Vagina (tissue), 2 donors: ENCODE measurements at regions not wholly inside any gene's neighbourhood (a gene's known extent, or its start where the extent isn't known, plus 50 kb on each side); places are given as distances from the start of the nearest gene placed in this dataset.
"Not testable (repeated sequence)": the region's sequence is repeated elsewhere in the genome, so short reads cannot be mapped to it uniquely, and the experiment has no call there.

Source experiments
- DNase-seq, 2 donors: peaks; one replicate each; pipeline ENCODE4 v3.0.0-alpha.2; 2017; ENCODE audit errors: extremely low spot score in 2 of 2
- H3K27ac ChIP-seq: fragments of 200-600 bp; sonication (generic); one replicate; pipeline ENCODE4 v1.5.1; 2019
- H3K27me3 ChIP-seq: fragments of 200-600 bp; sonication (generic); one replicate; pipeline ENCODE4 v1.5.1; 2019
- H3K36me3 ChIP-seq, 2 donors: fragments of 200-600 bp; sonication (generic); one replicate each; pipeline ENCODE4 v1.5.1; 2017 to 2019
- H3K4me1 ChIP-seq: fragments of 200-600 bp; sonication (generic); one replicate; pipeline ENCODE4 v1.5.1; 2019
- H3K4me3 ChIP-seq, 2 donors: fragments of 200-600 bp; sonication (generic); 1 replicate in 1 of 2; 2 replicates in 1 of 2; pipeline ENCODE4 v1.5.1; 2016 to 2019
- H3K9me3 ChIP-seq: fragments of 200-600 bp; sonication (generic); one replicate; pipeline ENCODE4 v1.5.1; 2019
- POLR2A ChIP-seq, 2 donors: fragments of 450-650 bp; IDR thresholded peaks; one replicate each; pipeline ENCODE4 v1.6.1; 2017; ENCODE audit warnings: antibody characterized with exemption in 2 of 2, mild to moderate bottlenecking in 2 of 2, moderate library complexity in 2 of 2
- POLR2AphosphoS5 ChIP-seq, 2 donors: sonication (generic); formaldehyde crosslinking; IDR thresholded peaks; one replicate each; pipeline ENCODE4 v1.9.0; 2017; ENCODE audit warnings: antibody characterized with exemption in 2 of 2, mild to moderate bottlenecking in 2 of 2, low read depth in 1 of 2; ENCODE audit not compliant: insufficient read depth in 1 of 2
- intact Hi-C: fragments of 100-400 bp; cut with DNase I; formaldehyde crosslinking; loops from one replicate; pipeline ENCODE4 v1.15.1; 2023
- TF ChIP-seq, protein P1 (sequence below), 3 experiments: fragments of 450-650 bp in 2 of 3; fragments of 200-600 bp in 1 of 3; sonication (generic) in 1 of 3; IDR thresholded peaks; one replicate each; pipeline ENCODE4 v1.5.1; 2017 to 2019; ENCODE audit warnings: antibody characterized with exemption in 3 of 3, mild to moderate bottlenecking in 2 of 3, moderate library complexity in 2 of 3

DNA sequence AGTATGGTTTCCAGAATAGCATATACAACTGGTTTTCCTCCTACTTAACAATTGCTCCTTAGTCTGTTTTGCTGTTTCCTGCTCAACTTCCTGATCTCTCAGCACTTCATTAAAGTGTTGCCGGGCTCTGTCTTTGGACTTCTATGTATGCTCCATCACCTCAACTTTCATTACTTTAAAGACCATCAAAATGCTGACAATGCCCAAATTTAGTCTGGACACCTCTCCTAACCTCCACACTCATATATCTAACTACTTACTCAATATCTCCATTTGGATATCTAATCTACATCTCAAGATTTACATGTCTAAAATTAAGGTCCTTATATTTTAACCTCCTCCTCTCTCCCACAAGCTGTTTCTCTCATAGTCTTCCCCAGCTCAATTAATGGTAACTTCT is 54.4 kb upstream of the LGR5 start:
- intact Hi-C loops: loop anchor here (10.0 kb wide), 1 partner anchor 650 kb away; no protein-coding TSS in a partner anchor
- H3K27me3 ChIP-seq: no peaks in the 10 kb centered on the region
- DNase-seq: no peak
- H3K4me1 ChIP-seq: no peaks in the 10 kb centered on the region
- H3K36me3 ChIP-seq: no peaks in the 10 kb centered on the region
- no peak for TF ChIP-seq POLR2A (IDR thresholded peaks at IDR 0.05)
- TF ChIP-seq POLR2AphosphoS5 (IDR thresholded peaks at IDR 0.05; ENCODE audit: insufficient read depth in 1 of 2, low read depth in 1 of 2): no peak
- TF ChIP-seq, protein P1, sequence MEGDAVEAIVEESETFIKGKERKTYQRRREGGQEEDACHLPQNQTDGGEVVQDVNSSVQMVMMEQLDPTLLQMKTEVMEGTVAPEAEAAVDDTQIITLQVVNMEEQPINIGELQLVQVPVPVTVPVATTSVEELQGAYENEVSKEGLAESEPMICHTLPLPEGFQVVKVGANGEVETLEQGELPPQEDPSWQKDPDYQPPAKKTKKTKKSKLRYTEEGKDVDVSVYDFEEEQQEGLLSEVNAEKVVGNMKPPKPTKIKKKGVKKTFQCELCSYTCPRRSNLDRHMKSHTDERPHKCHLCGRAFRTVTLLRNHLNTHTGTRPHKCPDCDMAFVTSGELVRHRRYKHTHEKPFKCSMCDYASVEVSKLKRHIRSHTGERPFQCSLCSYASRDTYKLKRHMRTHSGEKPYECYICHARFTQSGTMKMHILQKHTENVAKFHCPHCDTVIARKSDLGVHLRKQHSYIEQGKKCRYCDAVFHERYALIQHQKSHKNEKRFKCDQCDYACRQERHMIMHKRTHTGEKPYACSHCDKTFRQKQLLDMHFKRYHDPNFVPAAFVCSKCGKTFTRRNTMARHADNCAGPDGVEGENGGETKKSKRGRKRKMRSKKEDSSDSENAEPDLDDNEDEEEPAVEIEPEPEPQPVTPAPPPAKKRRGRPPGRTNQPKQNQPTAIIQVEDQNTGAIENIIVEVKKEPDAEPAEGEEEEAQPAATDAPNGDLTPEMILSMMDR (IDR thresholded peaks at IDR 0.05): no peak
- no peak overlapping the region for H3K27ac ChIP-seq
- no peak overlapping the region for H3K4me3 ChIP-seq
- no peaks in the 10 kb centered on the region for H3K9me3 ChIP-seq

DNA sequence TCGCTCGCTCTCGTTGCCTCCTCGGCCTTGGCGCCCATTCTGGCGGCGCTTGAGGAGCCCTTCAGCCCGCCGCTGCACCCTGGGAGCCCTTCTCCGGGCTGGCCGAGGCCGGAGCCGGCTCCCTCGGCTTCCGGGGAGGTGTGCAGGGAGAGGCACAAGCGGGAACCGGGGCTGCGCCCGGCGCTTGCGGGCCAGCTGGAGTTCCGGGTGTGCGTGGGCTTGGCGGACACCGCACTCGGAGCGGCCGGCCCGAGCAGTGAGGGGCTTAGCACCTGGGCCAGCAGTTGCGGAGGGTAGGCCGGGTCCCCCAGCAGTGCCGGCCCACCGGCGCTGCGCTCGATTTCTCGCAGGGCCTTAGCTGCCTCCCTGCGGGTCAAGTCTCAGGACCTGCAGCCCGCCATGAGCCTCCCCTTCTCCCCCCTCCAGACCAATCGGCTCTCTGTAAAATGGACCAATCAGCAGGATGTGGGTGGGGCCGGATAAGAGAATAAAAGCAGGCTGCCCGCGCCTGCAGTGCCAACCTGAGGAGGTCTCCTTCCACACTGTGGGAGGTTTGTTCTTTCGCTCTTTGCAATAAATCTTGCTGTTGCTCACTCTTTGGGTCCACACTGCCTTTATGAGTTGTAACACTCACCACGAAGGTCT is 62.8 kb upstream of the LGR5 start:
- intact Hi-C loops, H3K4me1 ChIP-seq: not testable (repeated sequence)

DNA sequence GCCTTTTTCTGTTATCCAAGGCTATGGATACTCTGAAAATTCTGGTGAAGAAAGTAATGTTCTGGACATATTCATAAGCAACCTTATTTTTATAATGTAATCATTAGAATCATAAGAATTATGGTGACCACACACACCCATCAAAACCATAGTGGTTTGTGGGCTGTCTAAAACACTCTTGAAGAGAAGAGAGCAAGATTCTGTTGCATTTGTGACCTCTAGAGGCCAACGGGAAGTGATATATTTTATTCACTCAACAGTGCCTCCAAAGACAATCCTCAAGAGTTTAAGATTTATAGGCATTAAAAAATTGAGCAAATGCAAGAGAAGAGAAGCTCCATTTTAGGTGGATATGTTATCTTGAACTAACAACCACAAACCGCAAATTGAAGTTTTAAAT is 68.5 kb upstream of the LGR5 start:
- Histone ChIP-seq H3K9me3 (no peaks in the 10 kb centered on the region), H3K27ac (no peak overlapping the region), H3K4me3 (no peak overlapping the region), H3K36me3 (no peaks in the 10 kb centered on the region), H3K27me3 (no peaks in the 10 kb centered on the region), H3K4me1 (no peaks in the 10 kb centered on the region)
- no peak for DNase-seq
- TF ChIP-seq POLR2A (IDR thresholded peaks at IDR 0.05): no peak
- TF ChIP-seq, protein P1 (IDR thresholded peaks at IDR 0.05): no peak
- intact Hi-C loops: no loop called here

More for the DNA sequence above, 62.8 kb upstream of the LGR5 start:
- H3K4me3 ChIP-seq, H3K36me3 ChIP-seq, H3K27me3 ChIP-seq, DNase-seq, H3K9me3 ChIP-seq, H3K27ac ChIP-seq: not testable (repeated sequence)

DNA sequence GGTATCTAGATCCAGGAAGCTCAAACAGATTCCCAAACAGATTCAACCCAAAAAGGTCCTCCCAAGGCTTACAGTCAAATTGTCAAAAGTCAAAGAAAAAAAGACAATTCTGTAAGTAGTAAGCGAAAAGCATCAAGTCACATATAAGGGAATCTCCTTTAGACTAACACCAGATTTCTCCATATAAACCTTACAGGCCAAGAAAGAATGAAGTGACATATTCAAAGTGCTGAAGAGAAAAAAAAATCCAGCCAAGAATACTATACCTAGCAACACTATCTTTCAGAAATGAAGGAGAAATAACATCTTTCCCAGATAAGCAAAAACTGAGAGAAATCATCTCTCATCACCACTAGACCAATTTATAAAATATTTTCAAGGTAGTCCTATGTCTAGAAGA is 79.6 kb upstream of the LGR5 start:
- no peak overlapping the region for H3K4me3 ChIP-seq
- no peaks in the 10 kb centered on the region for H3K4me1 ChIP-seq
- no peaks in the 10 kb centered on the region for H3K36me3 ChIP-seq
- H3K9me3 ChIP-seq: no peaks in the 10 kb centered on the region
- DNase-seq: no peak
- intact Hi-C loops: no loop called here
- H3K27me3 ChIP-seq: no peaks in the 10 kb centered on the region
- TF ChIP-seq, protein P1 (IDR thresholded peaks at IDR 0.05): no peak
- no peak for TF ChIP-seq POLR2A (IDR thresholded peaks at IDR 0.05)
- TF ChIP-seq POLR2AphosphoS5 (IDR thresholded peaks at IDR 0.05; ENCODE audit: insufficient read depth in 1 of 2, low read depth in 1 of 2): no peak
- no peak overlapping the region for H3K27ac ChIP-seq

DNA sequence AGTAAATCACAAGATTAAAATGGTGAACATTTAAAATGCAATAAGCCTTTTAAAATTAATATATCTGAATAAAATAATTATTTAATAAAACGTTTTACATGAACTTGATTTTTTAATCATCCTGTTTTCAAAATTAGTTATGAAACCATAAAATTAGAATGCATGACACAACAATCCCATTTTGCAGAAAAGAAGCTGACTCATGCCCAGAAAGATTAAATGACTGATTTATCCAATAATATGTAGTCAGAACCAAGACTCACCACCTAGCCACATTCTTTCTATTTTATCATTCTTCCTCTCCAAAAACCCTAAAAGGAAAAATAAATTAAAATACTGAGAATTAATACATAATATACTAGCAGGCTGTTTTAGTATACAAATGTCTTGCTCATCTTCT is 83.0 kb upstream of the LGR5 start:
- Histone ChIP-seq H3K27me3 (no peaks in the 10 kb centered on the region), H3K4me1 (no peaks in the 10 kb centered on the region), H3K27ac (no peak overlapping the region), H3K36me3 (no peaks in the 10 kb centered on the region), H3K9me3 (no peaks in the 10 kb centered on the region), H3K4me3 (no peak overlapping the region)
- no peak for DNase-seq
- intact Hi-C loops: no loop called here
- no peak for TF ChIP-seq POLR2A (IDR thresholded peaks at IDR 0.05)
- TF ChIP-seq POLR2AphosphoS5 (IDR thresholded peaks at IDR 0.05; ENCODE audit: insufficient read depth in 1 of 2, low read depth in 1 of 2): no peak
- TF ChIP-seq, protein P1 (IDR thresholded peaks at IDR 0.05): no peak
